HCEC 1CT (cell line): ENCODE measurements at regions not wholly inside any gene's neighbourhood (a gene's known extent, or its start where the extent isn't known, plus 50 kb on each side); places are given as distances from the start of the nearest gene placed in this dataset.
A peak's percentile ranks its signal among the peaks of the same experiment; 100 is the strongest.

ENCODE experiments used
- DNase-seq: peaks from one replicate; pipeline ENCODE4 v3.0.0-alpha.2; 2017

GRCh38 chr1:54497338-54497737 is 50.7 kb upstream of the ACOT11 start:
- DNase-seq: no peak

GRCh38 chr1:54495954-54496353 is 52.1 kb upstream of the ACOT11 start:
- DNase-seq: no peak

GRCh38 chr1:54493608-54494007 is 54.4 kb upstream of the ACOT11 start:
- peak; percentile 22 for DNase-seq

GRCh38 chr1:54490361-54491248 is 57.4 kb upstream of the ACOT11 start:
- no peak for DNase-seq

GRCh38 chr1:54489627-54490250 is 58.3 kb upstream of the ACOT11 start:
- DNase-seq: no peak

- DNase-seq: peak; percentile 59
Measured at GRCh38 chr1:54488779-54489626, 59.0 kb upstream of the ACOT11 start.

GRCh38 chr1:54488065-54488750 is 59.8 kb upstream of the ACOT11 start:
- DNase-seq: peak; percentile 83

- no peak for DNase-seq
Measured at GRCh38 chr1:54487571-54488050, 60.4 kb upstream of the ACOT11 start.

- no peak for DNase-seq
Measured at GRCh38 chr1:54486907-54487306, 61.1 kb upstream of the ACOT11 start.

GRCh38 chr1:54485416-54485815 is 62.6 kb upstream of the ACOT11 start:
- DNase-seq: no peak

GRCh38 chr1:54483875-54484437 is 64.1 kb upstream of the ACOT11 start:
- DNase-seq: no peak

- no peak for DNase-seq
Measured at GRCh38 chr1:54481201-54481884, 66.7 kb upstream of the ACOT11 start.

GRCh38 chr1:54480525-54480848 is 67.5 kb upstream of the ACOT11 start:
- no peak for DNase-seq

- DNase-seq: no peak
Measured at GRCh38 chr1:54479841-54480524, 68.0 kb upstream of the ACOT11 start.

GRCh38 chr1:54479251-54479650 is 68.8 kb upstream of the ACOT11 start:
- no peak for DNase-seq

- no peak for DNase-seq
Measured at GRCh38 chr1:54477153-54477561, 70.9 kb upstream of the ACOT11 start.

- no peak for DNase-seq
Measured at GRCh38 chr1:54476530-54477109, 70.4 kb upstream of the SSBP3 start.

- no peak for DNase-seq
Measured at GRCh38 chr1:54475946-54476516, 69.8 kb upstream of the SSBP3 start.

- DNase-seq: no peak
Measured at GRCh38 chr1:54475357-54475881, 69.2 kb upstream of the SSBP3 start.
